Upper lobe of left lung (tissue), 6 donors: ENCODE measurements at regions not wholly inside any gene's neighbourhood (a gene's known extent, or its start where the extent isn't known, plus 50 kb on each side); places are given as distances from the start of the nearest gene placed in this dataset.

Experiments used
- ATAC-seq, 2 donors: fragments of 200-7000 bp; cut with Tn5 transposase; one replicate each; pipeline ENCODE4 v1.9.1; 2022; ENCODE audit warnings: mild to moderate bottlenecking in 2 of 2, moderate library complexity in 2 of 2; ENCODE audit not compliant: low FRiP score in 2 of 2
- DNase-seq, 2 donors: peaks; one replicate each; pipeline ENCODE4 v3.0.0-alpha.2; 2019 to 2020
- H3K27ac ChIP-seq, 4 donors: fragments of 200-600 bp; sonication (generic); one replicate each; pipeline ENCODE4 v1.5.1; 2016 to 2019
- H3K27me3 ChIP-seq, 4 donors: fragments of 200-600 bp; sonication (generic); one replicate each; pipeline ENCODE4 v1.5.1; 2017 to 2019
- H3K36me3 ChIP-seq, 4 donors: fragments of 200-600 bp; sonication (generic); one replicate each; pipeline ENCODE4 v1.5.1; 2016 to 2019
- H3K4me1 ChIP-seq, 4 donors: fragments of 200-600 bp; sonication (generic); one replicate each; pipeline ENCODE4 v1.5.1; 2018 to 2019
- H3K4me3 ChIP-seq, 4 donors: fragments of 200-600 bp; sonication (generic); one replicate each; pipeline ENCODE4 v1.5.1; 2017 to 2019; ENCODE audit warnings: mild to moderate bottlenecking in 2 of 4, moderate library complexity in 1 of 4
- H3K9me3 ChIP-seq, 4 donors: fragments of 200-600 bp; sonication (generic); one replicate each; pipeline ENCODE4 v1.5.1; 2018 to 2019
- CTCF ChIP-seq, 6 experiments: fragments of 450-650 bp in 4 of 6; fragments of 200-600 bp in 2 of 6; sonication (generic) in 2 of 6; IDR thresholded peaks; one replicate each; pipeline ENCODE4 v1.5.1; 2016 to 2019; ENCODE audit warnings: antibody characterized with exemption in 6 of 6
- EP300 ChIP-seq, 4 donors: sonication (generic); formaldehyde crosslinking; IDR thresholded peaks; one replicate each; pipeline ENCODE4 v1.5.1; 2017; ENCODE audit warnings: antibody characterized with exemption in 4 of 4, control low read depth in 2 of 4
- POLR2A ChIP-seq, 4 donors: fragments of 450-650 bp; IDR thresholded peaks; one replicate each; pipeline ENCODE4 v1.5.1; 2016 to 2017; ENCODE audit warnings: antibody characterized with exemption in 4 of 4, mild to moderate bottlenecking in 2 of 4
- POLR2AphosphoS5 ChIP-seq, 2 donors: sonication (generic); formaldehyde crosslinking; IDR thresholded peaks; one replicate each; pipeline ENCODE4 v1.5.1; 2017; ENCODE audit warnings: antibody characterized with exemption in 2 of 2
- WGBS, 2 donors: methylation state at CpG; one replicate each; pipeline ENCODE4 v1.1.5; 2017 to 2018; 5-methylcytosine and 5-hydroxymethylcytosine counted together
- donor health status: DM: no; HTN: no; CAD: no; lungs with moderate emphysema.
- donor health status: DM: no; HTN: yes; CAD: no; lungs with severe emphysema.

- no peak for DNase-seq
- TF ChIP-seq CTCF (IDR thresholded peaks at IDR 0.05) (no peak), EP300 (IDR thresholded peaks at IDR 0.05) (no peak), POLR2AphosphoS5 (IDR thresholded peaks at IDR 0.05) (no peak), POLR2A (IDR thresholded peaks at IDR 0.05) (no peak)
- no peak for ATAC-seq
- H3K27ac ChIP-seq, result no peak overlapping the region
- H3K27me3 ChIP-seq, result no peaks in the 10 kb centered on the region
- H3K9me3 ChIP-seq, result no peaks in the 10 kb centered on the region
- H3K4me1 ChIP-seq, result no peaks in the 10 kb centered on the region
- no peaks in the 10 kb centered on the region for H3K36me3 ChIP-seq
- H3K4me3 ChIP-seq, result no peak overlapping the region
Measured at GRCh38 chr9:17927616-17928015, 348.8 kb downstream of the SH3GL2 start.

GRCh38 chr9:17928228-17928627, 349.4 kb downstream of the SH3GL2 start:
- ATAC-seq (no peak), DNase-seq (no peak)
- 87 to 92% methylated on average over 1 of the region's 1 CpG for WGBS, 2 donors
- Histone ChIP-seq H3K27ac (no peak overlapping the region), H3K36me3 (no peaks in the 10 kb centered on the region), H3K9me3 (no peaks in the 10 kb centered on the region), H3K4me1 (no peaks in the 10 kb centered on the region), H3K27me3 (no peaks in the 10 kb centered on the region), H3K4me3 (no peak overlapping the region)
- TF ChIP-seq EP300 (IDR thresholded peaks at IDR 0.05) (no peak), CTCF (IDR thresholded peaks at IDR 0.05) (no peak), POLR2AphosphoS5 (IDR thresholded peaks at IDR 0.05) (no peak), POLR2A (IDR thresholded peaks at IDR 0.05) (no peak)

- no peaks in the 10 kb centered on the region for H3K36me3 ChIP-seq
- WGBS, 2 donors, result 32 to 35% methylated on average over 2 of the region's 2 CpGs
- H3K4me1 ChIP-seq, result no peaks in the 10 kb centered on the region
- no peak overlapping the region for H3K27ac ChIP-seq
- no peak overlapping the region for H3K4me3 ChIP-seq
- DNase-seq, result no peak
- TF ChIP-seq EP300 (IDR thresholded peaks at IDR 0.05) (no peak), CTCF (IDR thresholded peaks at IDR 0.05) (no peak), POLR2A (IDR thresholded peaks at IDR 0.05) (no peak), POLR2AphosphoS5 (IDR thresholded peaks at IDR 0.05) (no peak)
- no peak for ATAC-seq
- no peaks in the 10 kb centered on the region for H3K27me3 ChIP-seq
- H3K9me3 ChIP-seq, result no peaks in the 10 kb centered on the region
Measured at GRCh38 chr9:17928768-17929167, 349.9 kb downstream of the SH3GL2 start.

- H3K27ac ChIP-seq, result no peak overlapping the region
- no peaks in the 10 kb centered on the region for H3K27me3 ChIP-seq
- H3K36me3 ChIP-seq, result no peaks in the 10 kb centered on the region
- TF ChIP-seq POLR2AphosphoS5 (IDR thresholded peaks at IDR 0.05), result no peak
- TF ChIP-seq CTCF (IDR thresholded peaks at IDR 0.05), result no peak
- no peak for TF ChIP-seq EP300 (IDR thresholded peaks at IDR 0.05)
- no peak for TF ChIP-seq POLR2A (IDR thresholded peaks at IDR 0.05)
- no peak for ATAC-seq
- WGBS, 2 donors, result 78 to 79% methylated on average over 2 of the region's 2 CpGs
- no peaks in the 10 kb centered on the region for H3K4me1 ChIP-seq
- no peaks in the 10 kb centered on the region for H3K9me3 ChIP-seq
- no peak overlapping the region for H3K4me3 ChIP-seq
- DNase-seq, result no peak
Measured at GRCh38 chr9:17929506-17929905, 350.6 kb downstream of the SH3GL2 start.

- Histone ChIP-seq H3K36me3 (no peaks in the 10 kb centered on the region), H3K27ac (no peak overlapping the region), H3K27me3 (no peaks in the 10 kb centered on the region), H3K9me3 (no peaks in the 10 kb centered on the region), H3K4me3 (no peak overlapping the region), H3K4me1 (no peaks in the 10 kb centered on the region)
- DNase-seq (no peak), ATAC-seq (no peak)
- TF ChIP-seq EP300 (IDR thresholded peaks at IDR 0.05) (no peak), POLR2AphosphoS5 (IDR thresholded peaks at IDR 0.05) (no peak), CTCF (IDR thresholded peaks at IDR 0.05) (no peak), POLR2A (IDR thresholded peaks at IDR 0.05) (no peak)
- WGBS, 2 donors, result 63 to 64% methylated on average over 5 of the region's 5 CpGs
Measured at GRCh38 chr9:17930071-17930470, 351.2 kb downstream of the SH3GL2 start.
